ENCODE measurements at regions not wholly inside any gene's neighbourhood (a gene's known extent, or its start where the extent isn't known, plus 50 kb on each side); places are given as distances from the start of the nearest gene placed in this dataset.

GRCh38 chr2:129293326-129293725, 686.1 kb upstream of the RAB6C start:
- H3K36me3 Mint-ChIP-seq (ENCODE audit: low read depth), result no peaks in the 10 kb centered on the region
- H3K9me3 ChIP-seq (ENCODE audit: control insufficient read depth in 1 of 2, insufficient read depth in 1 of 2, low read length in 2 of 2), result peaks cover 0 to 4% of the 10 kb centered on the region in 2 experiments
- no peak overlapping the region for H3K4me3 Mint-ChIP-seq

GRCh38 chr2:129296396-129296795, 683.1 kb upstream of the RAB6C start:
- Histone ChIP-seq H3K4me1 (ENCODE audit: insufficient read depth, low read length) (no peaks in the 10 kb centered on the region), H3K4me3 (ENCODE audit: low read length) (no peak overlapping the region), H3K27me3 (ENCODE audit: control insufficient read depth in 1 of 2, insufficient read depth in 2 of 2, low read length in 2 of 2) (no peaks in the 10 kb centered on the region), H3K9me3 (ENCODE audit: control insufficient read depth in 1 of 2, insufficient read depth in 1 of 2, low read length in 2 of 2) (peaks cover 0 to 23% of the 10 kb centered on the region in 2 experiments), H3K36me3 (ENCODE audit: insufficient read depth, low read length) (no peaks in the 10 kb centered on the region), H3K27ac (ENCODE audit: low read depth in 1 of 2, low read length in 2 of 2) (no peak overlapping the region)
- no peak for ATAC-seq (ENCODE audit: poor library complexity)
- CTCF ChIA-PET, result no interaction called here
- no peak for DNase-seq
- intact Hi-C loops (cut with DNase I, micrococcal nuclease), result no loop called here
- H3K36me3 Mint-ChIP-seq (ENCODE audit: low read depth), result no peaks in the 10 kb centered on the region
- no peak overlapping the region for H3K27ac Mint-ChIP-seq
- no peak for TF ChIP-seq CTCF (IDR thresholded peaks at IDR 0.05)
- H3K9me3 Mint-ChIP-seq, result peaks cover 6% of the 10 kb centered on the region
- POLR2A ChIA-PET, result no interaction called here
- no peaks in the 10 kb centered on the region for H3K27me3 Mint-ChIP-seq
- H3K4me1 Mint-ChIP-seq (ENCODE audit: low read depth), result no peaks in the 10 kb centered on the region
- no peak overlapping the region for H3K4me3 Mint-ChIP-seq

More at GRCh38 chr2:129293326-129293725, 686.1 kb upstream of the RAB6C start:
- Mint-ChIP-seq H3K27me3 (no peaks in the 10 kb centered on the region), H3K4me1 (ENCODE audit: low read depth) (no peaks in the 10 kb centered on the region), H3K9me3 (peaks cover 6% of the 10 kb centered on the region), H3K27ac (no peak overlapping the region)
- H3K27me3 ChIP-seq (ENCODE audit: control insufficient read depth in 1 of 2, insufficient read depth in 2 of 2, low read length in 2 of 2), result no peaks in the 10 kb centered on the region
- ChIA-PET CTCF (no interaction called here), POLR2A (no interaction called here)
- no peaks in the 10 kb centered on the region for H3K36me3 ChIP-seq (ENCODE audit: insufficient read depth, low read length)
- no peak for TF ChIP-seq CTCF (IDR thresholded peaks at IDR 0.05)
- intact Hi-C loops (cut with DNase I, micrococcal nuclease), result no loop called here
- H3K4me3 ChIP-seq (ENCODE audit: low read length), result no peak overlapping the region
- no peaks in the 10 kb centered on the region for H3K4me1 ChIP-seq (ENCODE audit: insufficient read depth, low read length)
- ATAC-seq (ENCODE audit: poor library complexity) (no peak), DNase-seq (no peak)
- no peak overlapping the region for H3K27ac ChIP-seq (ENCODE audit: low read depth in 1 of 2, low read length in 2 of 2)

- Mint-ChIP-seq H3K36me3 (ENCODE audit: low read depth) (no peaks in the 10 kb centered on the region), H3K4me1 (ENCODE audit: low read depth) (no peaks in the 10 kb centered on the region), H3K27me3 (no peaks in the 10 kb centered on the region), H3K9me3 (peaks cover 6% of the 10 kb centered on the region), H3K27ac (no peak overlapping the region), H3K4me3 (no peak overlapping the region)
- no peak for TF ChIP-seq CTCF (IDR thresholded peaks at IDR 0.05)
- DNase-seq, result no peak
- intact Hi-C loops (cut with DNase I, micrococcal nuclease), result no loop called here
- Histone ChIP-seq H3K36me3 (ENCODE audit: insufficient read depth, low read length) (no peaks in the 10 kb centered on the region), H3K4me1 (ENCODE audit: insufficient read depth, low read length) (no peaks in the 10 kb centered on the region), H3K27ac (ENCODE audit: low read depth in 1 of 2, low read length in 2 of 2) (no peak overlapping the region), H3K9me3 (ENCODE audit: control insufficient read depth in 1 of 2, insufficient read depth in 1 of 2, low read length in 2 of 2) (peaks cover 0 to 23% of the 10 kb centered on the region in 2 experiments), H3K4me3 (ENCODE audit: low read length) (no peak overlapping the region), H3K27me3 (ENCODE audit: control insufficient read depth in 1 of 2, insufficient read depth in 2 of 2, low read length in 2 of 2) (no peaks in the 10 kb centered on the region)
- ChIA-PET POLR2A (no interaction called here), CTCF (no interaction called here)
- no peak for ATAC-seq (ENCODE audit: poor library complexity)
Measured at GRCh38 chr2:129296806-129297205, 682.7 kb upstream of the RAB6C start.

Data from CD4-positive, alpha-beta T cell (primary cell).